K562 (cell line): ENCODE measurements at regions not wholly inside any gene's neighbourhood (a gene's known extent, or its start where the extent isn't known, plus 50 kb on each side); places are given as distances from the start of the nearest gene placed in this dataset.

Experiments
- MGA ChIP-seq: fragments of 450-650 bp; IDR thresholded peaks from 2 replicates; pipeline ENCODE4 v1.6.1; 2016; ENCODE audit warnings: mild to moderate bottlenecking, moderate library complexity
- SMARCB1 ChIP-seq: IDR thresholded peaks from 2 replicates; pipeline ENCODE4 v1.6.1; 2011; ENCODE audit warnings: improper control_type of control experiment, low read depth; ENCODE audit not compliant: insufficient read length
- SRSF7 ChIP-seq: fragments of 200-400 bp; formaldehyde crosslinking; optimal IDR thresholded peaks from 2 replicates; pipeline ENCODE3; 2017; ENCODE audit warnings: mild to moderate bottlenecking, low read depth, low read length
- TCF15 ChIP-seq: fragments of 250-450 bp; sonication (Bioruptor Pico); IDR thresholded peaks from 2 replicates; pipeline ENCODE4 v1.8.0; 2022; ENCODE audit warnings: moderate library complexity, mild to moderate bottlenecking, inconsistent platforms
- ZNF3 ChIP-seq: fragments of 250-450 bp; sonication (Bioruptor Pico); IDR thresholded peaks from 2 replicates; pipeline ENCODE4 v1.5.0; 2021; ENCODE audit warnings: mild to moderate bottlenecking, moderate library complexity
- TF ChIP-seq, protein P1 (sequence below): fragments of 450-650 bp; IDR thresholded peaks from 2 replicates; pipeline ENCODE4 v1.6.1; 2016; ENCODE audit warnings: mild to moderate bottlenecking

DNA sequence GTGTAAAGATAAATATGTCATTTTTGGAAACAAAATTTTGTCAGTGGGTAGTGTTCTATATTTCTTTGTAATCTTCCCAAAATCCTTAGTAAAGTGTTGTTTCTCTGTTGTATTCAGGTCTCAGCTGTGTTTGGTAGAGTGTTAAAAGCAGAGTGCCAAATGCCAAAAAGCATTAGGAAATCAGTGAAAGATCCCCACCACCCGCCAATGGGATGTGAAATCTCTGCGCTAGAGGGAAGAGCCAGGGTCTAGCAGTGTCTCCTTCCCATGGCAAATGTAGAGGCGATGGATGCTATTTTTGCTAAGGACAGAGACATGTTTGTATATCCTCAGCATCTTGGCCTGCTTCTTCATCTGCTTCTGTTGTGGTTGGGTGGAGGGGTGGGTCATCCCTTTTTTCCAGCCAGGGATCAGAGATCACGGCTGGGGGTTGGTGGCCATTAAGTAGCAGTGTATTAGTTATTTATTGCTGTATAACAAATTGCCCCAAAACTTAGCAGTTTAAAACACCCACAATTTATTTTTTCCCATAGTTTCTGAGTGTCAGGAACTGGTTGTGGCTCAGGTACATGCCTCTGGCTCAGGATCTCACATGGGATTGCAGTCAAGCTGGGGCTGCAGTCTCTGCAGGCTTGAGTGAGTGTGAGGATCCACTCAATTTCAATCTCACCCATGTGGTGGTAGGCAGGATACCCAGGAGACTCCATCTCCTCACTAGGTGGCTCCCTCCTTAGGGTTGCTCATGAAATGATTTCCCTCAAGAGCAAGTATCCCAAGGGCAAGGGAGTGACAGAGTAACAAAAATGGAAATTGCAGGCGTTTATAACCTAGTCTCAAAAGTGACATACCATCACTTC is 211.9 kb downstream of the MYCN start (continued):
- TF ChIP-seq, protein P1, sequence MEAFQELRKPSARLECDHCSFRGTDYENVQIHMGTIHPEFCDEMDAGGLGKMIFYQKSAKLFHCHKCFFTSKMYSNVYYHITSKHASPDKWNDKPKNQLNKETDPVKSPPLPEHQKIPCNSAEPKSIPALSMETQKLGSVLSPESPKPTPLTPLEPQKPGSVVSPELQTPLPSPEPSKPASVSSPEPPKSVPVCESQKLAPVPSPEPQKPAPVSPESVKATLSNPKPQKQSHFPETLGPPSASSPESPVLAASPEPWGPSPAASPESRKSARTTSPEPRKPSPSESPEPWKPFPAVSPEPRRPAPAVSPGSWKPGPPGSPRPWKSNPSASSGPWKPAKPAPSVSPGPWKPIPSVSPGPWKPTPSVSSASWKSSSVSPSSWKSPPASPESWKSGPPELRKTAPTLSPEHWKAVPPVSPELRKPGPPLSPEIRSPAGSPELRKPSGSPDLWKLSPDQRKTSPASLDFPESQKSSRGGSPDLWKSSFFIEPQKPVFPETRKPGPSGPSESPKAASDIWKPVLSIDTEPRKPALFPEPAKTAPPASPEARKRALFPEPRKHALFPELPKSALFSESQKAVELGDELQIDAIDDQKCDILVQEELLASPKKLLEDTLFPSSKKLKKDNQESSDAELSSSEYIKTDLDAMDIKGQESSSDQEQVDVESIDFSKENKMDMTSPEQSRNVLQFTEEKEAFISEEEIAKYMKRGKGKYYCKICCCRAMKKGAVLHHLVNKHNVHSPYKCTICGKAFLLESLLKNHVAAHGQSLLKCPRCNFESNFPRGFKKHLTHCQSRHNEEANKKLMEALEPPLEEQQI, result no peak
- TF ChIP-seq SRSF7 (no peak), SMARCB1 (no peak), MGA (no peak), TCF15 (CRISPR knock-in tag) (no peak), ZNF3 (CRISPR knock-in tag) (no peak)
